Embryonic facial prominence (tissue), 1 donor: ENCODE measurements at regions not wholly inside any gene's neighbourhood (a gene's known extent, or its start where the extent isn't known, plus 50 kb on each side); places are given as distances from the start of the nearest gene placed in this dataset.
A peak's percentile ranks its signal among the peaks of the same experiment; 100 is the strongest.

Source experiments
- DNase-seq: peaks from one replicate; pipeline ENCODE4 v3.0.0-alpha.2; 2016; ENCODE audit errors: extremely low spot score

GRCh38 chr4:74878323-74878722, 54.6 kb upstream of the PARM1 start:
- no peak for DNase-seq

DNA sequence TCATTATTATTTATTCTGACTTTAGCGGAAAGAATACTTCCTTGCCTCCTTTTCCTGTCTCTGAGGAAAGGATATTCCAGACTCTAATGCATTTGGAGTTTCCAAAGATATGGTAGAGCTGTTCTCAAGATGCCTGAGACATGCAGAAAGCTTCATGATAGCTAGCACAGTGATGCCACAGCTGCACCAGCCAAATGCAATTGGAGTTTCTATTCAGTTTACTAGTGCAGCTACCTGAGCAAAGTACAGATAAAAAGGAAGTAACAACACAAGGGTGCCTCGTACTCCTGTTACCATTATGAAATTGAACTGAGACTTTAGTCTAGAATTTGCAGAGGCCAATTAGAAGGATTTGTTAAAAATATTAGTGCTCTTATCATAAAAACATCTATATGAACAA, 57.5 kb upstream of the PARM1 start:
- no peak for DNase-seq

- peak; percentile 68 for DNase-seq
Observed at GRCh38 chr4:74874753-74875367, 58.1 kb upstream of the PARM1 start.

DNA sequence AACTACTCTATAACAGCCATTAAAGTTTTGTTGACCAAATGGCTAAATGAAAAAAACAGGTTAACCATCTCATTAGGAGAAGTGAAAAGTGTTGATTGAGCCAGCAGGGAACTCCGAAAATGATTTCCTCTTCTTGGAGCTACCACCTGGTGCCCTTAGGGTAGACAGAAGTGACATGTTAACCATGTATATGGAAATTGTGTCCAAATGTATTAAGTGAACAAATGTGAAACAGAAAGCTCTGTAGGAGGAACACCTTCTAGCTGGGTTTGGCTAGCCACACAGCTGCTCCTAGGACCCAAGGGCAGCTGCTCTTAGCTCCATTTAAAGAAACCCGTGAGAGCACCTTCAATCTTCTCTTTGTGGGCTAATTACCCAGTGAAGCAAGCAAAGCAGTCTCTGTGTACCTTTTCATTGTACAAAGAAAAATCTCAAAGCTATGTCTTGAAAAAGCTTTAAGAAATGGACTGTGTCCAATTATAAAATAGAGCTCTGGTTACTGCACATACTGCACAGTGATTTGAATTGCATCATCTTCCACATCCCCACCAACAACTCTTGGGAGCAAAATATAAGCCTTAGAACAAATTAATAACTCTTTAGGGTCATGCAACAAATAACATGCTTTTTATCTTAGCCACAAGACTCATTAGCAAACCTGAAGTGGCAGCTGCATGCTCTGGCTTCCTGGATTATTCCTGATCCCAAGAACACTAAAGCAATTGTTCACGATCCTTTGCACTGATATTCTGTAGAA, 59.2 kb upstream of the PARM1 start:
- DNase-seq: no peak

DNA sequence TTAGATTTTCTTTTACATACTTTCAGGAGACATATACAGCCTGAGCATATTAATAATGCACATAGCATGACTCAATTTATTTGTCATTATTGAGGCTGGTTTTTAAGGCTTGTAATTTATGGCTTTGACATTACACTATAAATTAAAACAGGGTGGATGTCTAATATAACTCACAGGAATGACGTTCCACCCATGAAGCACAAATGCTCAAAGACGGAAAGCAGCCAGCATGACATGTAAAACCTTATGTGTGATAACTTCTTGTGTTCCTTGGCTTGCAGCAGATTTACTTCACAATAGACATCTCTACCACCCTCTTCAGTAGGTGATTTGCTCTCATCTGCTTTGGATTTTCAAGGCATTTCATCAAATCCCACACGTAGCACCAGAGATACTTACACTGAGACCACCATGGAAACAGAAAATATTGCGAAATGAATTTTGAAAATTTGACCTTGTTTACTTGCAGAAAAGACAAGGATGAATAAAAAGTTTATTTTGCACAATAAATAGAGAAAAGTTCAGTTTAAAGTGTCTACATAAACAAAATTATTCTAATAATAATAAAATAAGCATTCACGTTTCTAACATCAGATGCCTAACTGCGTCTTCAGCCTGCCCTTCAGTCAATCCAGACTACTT, 64.7 kb upstream of the BTC start:
- DNase-seq: no peak

GRCh38 chr4:74855879-74856278, 61.6 kb upstream of the BTC start:
- no peak for DNase-seq

GRCh38 chr4:74848774-74849173, 54.5 kb upstream of the BTC start:
- DNase-seq: no peak

GRCh38 chr4:74845834-74846233, 51.5 kb upstream of the BTC start:
- no peak for DNase-seq
